ENCODE measurements at regions not wholly inside any gene's neighbourhood (a gene's known extent, or its start where the extent isn't known, plus 50 kb on each side); places are given as distances from the start of the nearest gene placed in this dataset.

GRCh38 chr5:60226128-60226527 lies 332.6 kb upstream of the PDE4D start:
- Histone ChIP-seq H3K4me3 (no peak overlapping the region), H3K9me3 (ENCODE audit: low read depth) (no peaks in the 10 kb centered on the region), H3K4me1 (ENCODE audit: insufficient read depth) (no peaks in the 10 kb centered on the region), H3K79me2 (no peaks in the 10 kb centered on the region), H2AFZ (no peak overlapping the region), H4K20me1 (ENCODE audit: insufficient read depth, poor library complexity, severe bottlenecking) (no peaks in the 10 kb centered on the region), H3K9me2 (replicated peaks; ENCODE audit: insufficient read depth) (no peaks in the 10 kb centered on the region), H3K27ac (no peak overlapping the region), H3K4me2 (no peak overlapping the region), H3K36me3 (replicated peaks; ENCODE audit: insufficient read depth, low read depth) (no peaks in the 10 kb centered on the region), H3K27me3 (no peaks in the 10 kb centered on the region)
- no peak for DNase-seq (ENCODE audit: low spot score)
- TF ChIP-seq EZH2phosphoT487 (IDR thresholded peaks at IDR 0.05; ENCODE audit: low read depth, severe bottlenecking, unreplicated experiment): no peak
- TF ChIP-seq EZH2 (IDR thresholded peaks at IDR 0.05; ENCODE audit: borderline replicate concordance): no peak
- TF ChIP-seq CTCF (IDR thresholded peaks at IDR 0.05; ENCODE audit: poor library complexity): no peak

- Histone ChIP-seq H4K20me1 (ENCODE audit: insufficient read depth, poor library complexity, severe bottlenecking) (no peaks in the 10 kb centered on the region), H3K36me3 (replicated peaks; ENCODE audit: insufficient read depth, low read depth) (no peaks in the 10 kb centered on the region), H2AFZ (no peak overlapping the region), H3K27me3 (no peaks in the 10 kb centered on the region), H3K9me3 (ENCODE audit: low read depth) (no peaks in the 10 kb centered on the region), H3K79me2 (no peaks in the 10 kb centered on the region), H3K27ac (no peak overlapping the region), H3K4me2 (no peak overlapping the region), H3K4me1 (ENCODE audit: insufficient read depth) (no peaks in the 10 kb centered on the region), H3K9me2 (replicated peaks; ENCODE audit: insufficient read depth) (no peaks in the 10 kb centered on the region), H3K4me3 (no peak overlapping the region)
- DNase-seq (ENCODE audit: low spot score): no peak
- 88% methylated on average over 3 of the region's 3 CpGs for WGBS (ENCODE audit: low lambda C conversion rate, missing lambda C conversion rate)
- TF ChIP-seq CTCF (IDR thresholded peaks at IDR 0.05; ENCODE audit: poor library complexity) (no peak), EZH2phosphoT487 (IDR thresholded peaks at IDR 0.05; ENCODE audit: low read depth, severe bottlenecking, unreplicated experiment) (no peak), EZH2 (IDR thresholded peaks at IDR 0.05; ENCODE audit: borderline replicate concordance) (no peak)
These were observed 329.8 kb upstream of the PDE4D start for GRCh38 chr5:60223342-60223741.

DNA sequence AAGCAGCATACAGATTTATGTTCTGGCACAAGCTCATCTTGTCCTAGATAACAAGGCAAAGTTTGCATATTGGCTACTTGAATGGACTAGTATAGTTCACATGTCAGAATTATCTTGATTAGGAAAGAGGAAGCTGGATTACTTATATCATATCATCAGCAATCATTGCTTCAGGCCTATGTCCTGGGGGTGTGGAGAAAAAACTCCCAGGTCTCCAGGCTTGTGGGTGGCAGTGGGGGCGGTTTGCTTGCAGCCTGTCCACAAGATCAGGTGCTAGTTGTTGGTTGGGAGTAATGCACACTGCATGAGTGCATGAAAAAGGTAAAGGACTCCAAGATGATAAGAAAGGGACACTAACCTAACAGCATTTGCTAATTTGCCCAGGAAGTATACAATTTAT lies 326.4 kb upstream of the PDE4D start:
- H3K4me3 ChIP-seq: no peak overlapping the region
- no peaks in the 10 kb centered on the region for H4K20me1 ChIP-seq (ENCODE audit: insufficient read depth, poor library complexity, severe bottlenecking)
- DNase-seq (ENCODE audit: low spot score): no peak
- TF ChIP-seq CTCF (IDR thresholded peaks at IDR 0.05; ENCODE audit: poor library complexity): no peak
- TF ChIP-seq EZH2phosphoT487 (IDR thresholded peaks at IDR 0.05; ENCODE audit: low read depth, severe bottlenecking, unreplicated experiment): no peak
- TF ChIP-seq EZH2 (IDR thresholded peaks at IDR 0.05; ENCODE audit: borderline replicate concordance): no peak
- H3K9me2 ChIP-seq (replicated peaks; ENCODE audit: insufficient read depth): no peaks in the 10 kb centered on the region
- H3K36me3 ChIP-seq (replicated peaks; ENCODE audit: insufficient read depth, low read depth): no peaks in the 10 kb centered on the region
- H3K27ac ChIP-seq: no peak overlapping the region
- no peaks in the 10 kb centered on the region for H3K79me2 ChIP-seq
- H3K4me1 ChIP-seq (ENCODE audit: insufficient read depth): no peaks in the 10 kb centered on the region
- no peak overlapping the region for H3K4me2 ChIP-seq
- no peak overlapping the region for H2AFZ ChIP-seq
- 86% methylated on average over 1 of the region's 1 CpG for WGBS (ENCODE audit: low lambda C conversion rate, missing lambda C conversion rate)
- no peaks in the 10 kb centered on the region for H3K9me3 ChIP-seq (ENCODE audit: low read depth)
- no peaks in the 10 kb centered on the region for H3K27me3 ChIP-seq

- Histone ChIP-seq H3K79me2 (no peaks in the 10 kb centered on the region), H3K9me3 (ENCODE audit: low read depth) (no peaks in the 10 kb centered on the region), H3K27me3 (no peaks in the 10 kb centered on the region), H3K4me3 (no peak overlapping the region), H4K20me1 (ENCODE audit: insufficient read depth, poor library complexity, severe bottlenecking) (no peaks in the 10 kb centered on the region), H3K9me2 (replicated peaks; ENCODE audit: insufficient read depth) (no peaks in the 10 kb centered on the region), H3K36me3 (replicated peaks; ENCODE audit: insufficient read depth, low read depth) (no peaks in the 10 kb centered on the region), H3K4me1 (ENCODE audit: insufficient read depth) (no peaks in the 10 kb centered on the region), H2AFZ (no peak overlapping the region), H3K27ac (no peak overlapping the region), H3K4me2 (no peak overlapping the region)
- 88% methylated on average over 13 of the region's 17 CpGs for WGBS (ENCODE audit: low lambda C conversion rate, missing lambda C conversion rate)
- no peak for TF ChIP-seq EZH2 (IDR thresholded peaks at IDR 0.05; ENCODE audit: borderline replicate concordance)
- no peak for TF ChIP-seq EZH2phosphoT487 (IDR thresholded peaks at IDR 0.05; ENCODE audit: low read depth, severe bottlenecking, unreplicated experiment)
- TF ChIP-seq CTCF (IDR thresholded peaks at IDR 0.05; ENCODE audit: poor library complexity): no peak
- DNase-seq (ENCODE audit: low spot score): no peak
These were observed 317.3 kb upstream of the PDE4D start for GRCh38 chr5:60210810-60211209.
